ENCODE measurements at regions not wholly inside any gene's neighbourhood (a gene's known extent, or its start where the extent isn't known, plus 50 kb on each side); places are given as distances from the start of the nearest gene placed in this dataset.

DNA sequence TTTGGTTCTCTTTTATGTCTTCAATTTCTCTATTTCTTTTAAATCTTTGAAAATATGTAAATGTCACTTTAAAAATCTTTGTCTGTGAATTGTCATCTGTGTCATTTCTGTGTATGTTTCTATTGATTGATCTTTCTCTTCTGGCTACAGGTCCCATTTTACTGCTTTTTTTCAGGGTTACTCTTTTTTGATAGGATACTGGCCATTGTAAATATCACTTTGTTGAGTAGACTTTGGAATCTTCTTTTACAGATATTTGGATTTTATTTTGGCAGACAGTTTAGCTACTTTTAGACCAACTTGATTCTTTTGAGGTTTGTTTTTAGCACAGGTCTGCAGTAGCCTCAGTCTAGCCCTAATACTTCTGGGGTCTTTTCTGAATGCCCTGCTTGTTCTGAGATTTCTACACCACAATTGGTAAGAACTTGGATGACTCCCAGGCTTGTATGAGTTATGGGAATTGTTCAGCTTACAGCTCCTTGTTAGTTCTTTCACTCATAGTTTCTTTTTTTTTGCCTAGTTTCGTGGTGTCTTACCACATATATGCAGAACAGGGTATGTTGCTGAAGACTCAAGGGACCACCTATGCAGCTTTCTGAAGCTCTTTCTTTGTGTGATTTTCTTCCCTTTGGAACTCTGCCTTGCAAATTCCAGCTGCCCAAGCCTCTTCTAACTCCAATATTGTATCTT is 122.2 kb downstream of the QPCT start:
- Histone ChIP-seq H3K4me3 (no peak overlapping the region), H3K9me3 (no peaks in the 10 kb centered on the region), H3K4me1 (no peaks in the 10 kb centered on the region), H3K36me3 (no peaks in the 10 kb centered on the region), H3K27ac (no peak overlapping the region), H3K27me3 (no peaks in the 10 kb centered on the region)
- TF ChIP-seq EP300 (IDR thresholded peaks at IDR 0.05; ENCODE audit: low read depth) (no peak), POLR2A (IDR thresholded peaks at IDR 0.05) (no peak), POLR2AphosphoS5 (IDR thresholded peaks at IDR 0.05) (no peak)
- TF ChIP-seq, protein P1, sequence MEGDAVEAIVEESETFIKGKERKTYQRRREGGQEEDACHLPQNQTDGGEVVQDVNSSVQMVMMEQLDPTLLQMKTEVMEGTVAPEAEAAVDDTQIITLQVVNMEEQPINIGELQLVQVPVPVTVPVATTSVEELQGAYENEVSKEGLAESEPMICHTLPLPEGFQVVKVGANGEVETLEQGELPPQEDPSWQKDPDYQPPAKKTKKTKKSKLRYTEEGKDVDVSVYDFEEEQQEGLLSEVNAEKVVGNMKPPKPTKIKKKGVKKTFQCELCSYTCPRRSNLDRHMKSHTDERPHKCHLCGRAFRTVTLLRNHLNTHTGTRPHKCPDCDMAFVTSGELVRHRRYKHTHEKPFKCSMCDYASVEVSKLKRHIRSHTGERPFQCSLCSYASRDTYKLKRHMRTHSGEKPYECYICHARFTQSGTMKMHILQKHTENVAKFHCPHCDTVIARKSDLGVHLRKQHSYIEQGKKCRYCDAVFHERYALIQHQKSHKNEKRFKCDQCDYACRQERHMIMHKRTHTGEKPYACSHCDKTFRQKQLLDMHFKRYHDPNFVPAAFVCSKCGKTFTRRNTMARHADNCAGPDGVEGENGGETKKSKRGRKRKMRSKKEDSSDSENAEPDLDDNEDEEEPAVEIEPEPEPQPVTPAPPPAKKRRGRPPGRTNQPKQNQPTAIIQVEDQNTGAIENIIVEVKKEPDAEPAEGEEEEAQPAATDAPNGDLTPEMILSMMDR (IDR thresholded peaks at IDR 0.05), result no peak
- 89% methylated on average over 1 of the region's 1 CpG; no CpG with 5 or more reads in 1 of the 2 donors for WGBS, 2 donors (ENCODE audit: low coverage in 1 of 2)
- intact Hi-C loops (cut with DNase I; ENCODE audit: low total_unique reads), result no loop called here
- in situ Hi-C loops (cut with MboI; ENCODE audit: low pct_ligation_motif_present in 1 of 4, low pct_unique_long_range_greater_than_20kb in 1 of 4, low sequenced_read_pairs in 3 of 4), result no loop called here
- DNase-seq, result no peak

DNA sequence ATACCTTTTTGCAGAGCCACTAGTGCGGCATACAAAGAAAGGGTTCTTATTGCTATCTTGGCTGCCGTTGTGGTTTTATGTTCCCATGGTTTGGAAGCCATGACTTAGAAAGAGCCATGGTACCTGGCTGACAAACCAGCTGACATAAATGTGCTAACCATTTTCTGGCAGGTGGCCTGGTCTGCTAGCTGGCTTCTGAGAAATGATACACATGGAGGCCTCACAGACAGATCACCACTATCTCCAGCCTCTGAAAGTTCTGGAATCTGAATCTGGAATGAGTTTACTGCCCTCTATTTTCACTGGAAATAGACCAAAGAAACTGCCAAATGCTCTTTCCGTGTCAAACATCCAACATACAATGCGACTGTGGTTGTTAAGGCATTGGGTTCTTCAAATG is 123.7 kb downstream of the QPCT start:
- DNase-seq, result no peak
- TF ChIP-seq POLR2A (IDR thresholded peaks at IDR 0.05), result no peak
- TF ChIP-seq, protein P1 (IDR thresholded peaks at IDR 0.05), result no peak
- TF ChIP-seq EP300 (IDR thresholded peaks at IDR 0.05; ENCODE audit: low read depth), result no peak
- no peak for TF ChIP-seq POLR2AphosphoS5 (IDR thresholded peaks at IDR 0.05)
- Histone ChIP-seq H3K4me3 (no peak overlapping the region), H3K9me3 (no peaks in the 10 kb centered on the region), H3K27ac (no peak overlapping the region), H3K27me3 (no peaks in the 10 kb centered on the region), H3K4me1 (peaks cover 0 to 4% (median 0%) of the 10 kb centered on the region in 4 donors), H3K36me3 (no peaks in the 10 kb centered on the region)
- in situ Hi-C loops (cut with MboI; ENCODE audit: low pct_ligation_motif_present in 1 of 4, low pct_unique_long_range_greater_than_20kb in 1 of 4, low sequenced_read_pairs in 3 of 4), result no loop called here
- 84 to 96% methylated on average over 4 of the region's 4 CpGs for WGBS, 2 donors (ENCODE audit: low coverage in 1 of 2)
- intact Hi-C loops (cut with DNase I; ENCODE audit: low total_unique reads), result no loop called here

DNA sequence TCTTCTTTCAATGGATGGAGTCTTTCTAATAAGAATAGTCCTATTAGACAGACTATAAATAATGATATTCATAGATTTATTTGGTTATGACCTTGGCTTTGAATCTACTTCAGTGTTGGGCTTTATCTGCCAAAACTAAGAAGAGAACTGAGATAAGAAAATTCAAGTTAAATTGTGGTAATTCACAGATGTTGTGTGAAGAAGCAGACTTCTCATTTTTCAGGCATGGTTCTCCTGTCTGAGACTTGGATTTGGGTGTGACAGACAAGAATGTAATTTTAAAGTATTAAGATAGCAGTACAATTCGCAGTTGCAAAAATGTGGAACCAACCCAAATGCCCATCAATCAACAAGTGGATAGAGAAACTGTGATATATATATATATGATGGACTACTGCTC is 124.7 kb downstream of the QPCT start:
- H3K27ac ChIP-seq, result no peak overlapping the region
- TF ChIP-seq POLR2AphosphoS5 (IDR thresholded peaks at IDR 0.05), result no peak
- TF ChIP-seq POLR2A (IDR thresholded peaks at IDR 0.05), result no peak
- TF ChIP-seq EP300 (IDR thresholded peaks at IDR 0.05; ENCODE audit: low read depth), result no peak
- TF ChIP-seq, protein P1 (IDR thresholded peaks at IDR 0.05), result no peak
- H3K27me3 ChIP-seq, result no peaks in the 10 kb centered on the region
- H3K4me3 ChIP-seq, result no peak overlapping the region
- in situ Hi-C loops (cut with MboI; ENCODE audit: low pct_ligation_motif_present in 1 of 4, low pct_unique_long_range_greater_than_20kb in 1 of 4, low sequenced_read_pairs in 3 of 4), result no loop called here
- H3K4me1 ChIP-seq, result peaks cover 0 to 8% (median 0%) of the 10 kb centered on the region in 4 donors
- no peak for DNase-seq
- 97 to 100% methylated on average over 1 of the region's 1 CpG for WGBS, 2 donors (ENCODE audit: low coverage in 1 of 2)
- intact Hi-C loops (cut with DNase I; ENCODE audit: low total_unique reads), result no loop called here
- no peaks in the 10 kb centered on the region for H3K36me3 ChIP-seq
- no peaks in the 10 kb centered on the region for H3K9me3 ChIP-seq

DNA sequence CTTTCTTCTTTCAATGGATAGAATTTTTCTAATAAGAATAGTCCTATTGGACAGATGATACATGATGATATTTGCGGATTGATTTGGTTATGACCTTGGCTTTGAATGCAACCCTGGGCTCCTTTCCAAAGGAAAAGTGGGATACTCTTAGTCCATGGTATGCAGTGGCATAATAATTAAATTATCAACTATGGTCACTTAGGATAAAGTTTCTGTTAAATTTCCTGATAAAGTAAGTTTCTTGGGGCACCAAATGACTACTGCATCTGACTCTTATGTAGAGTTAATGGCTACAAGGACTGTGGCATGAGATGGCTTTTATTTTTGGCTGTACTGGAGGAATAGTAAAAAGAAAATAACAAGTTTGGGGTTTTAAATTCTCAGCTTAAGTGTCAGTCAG is 126.7 kb downstream of the QPCT start:
- intact Hi-C loops (cut with DNase I; ENCODE audit: low total_unique reads), result no loop called here
- H3K4me3 ChIP-seq, result no peak overlapping the region
- no peak for DNase-seq
- no peaks in the 10 kb centered on the region for H3K36me3 ChIP-seq
- peaks cover 0 to 8% (median 0%) of the 10 kb centered on the region in 4 donors for H3K4me1 ChIP-seq
- no peak for TF ChIP-seq POLR2AphosphoS5 (IDR thresholded peaks at IDR 0.05)
- no peaks in the 10 kb centered on the region for H3K9me3 ChIP-seq
- in situ Hi-C loops (cut with MboI; ENCODE audit: low pct_ligation_motif_present in 1 of 4, low pct_unique_long_range_greater_than_20kb in 1 of 4, low sequenced_read_pairs in 3 of 4), result no loop called here
- 86 to 92% methylated on average over 1 of the region's 1 CpG for WGBS, 2 donors (ENCODE audit: low coverage in 1 of 2)
- no peak overlapping the region for H3K27ac ChIP-seq
- no peaks in the 10 kb centered on the region for H3K27me3 ChIP-seq

DNA sequence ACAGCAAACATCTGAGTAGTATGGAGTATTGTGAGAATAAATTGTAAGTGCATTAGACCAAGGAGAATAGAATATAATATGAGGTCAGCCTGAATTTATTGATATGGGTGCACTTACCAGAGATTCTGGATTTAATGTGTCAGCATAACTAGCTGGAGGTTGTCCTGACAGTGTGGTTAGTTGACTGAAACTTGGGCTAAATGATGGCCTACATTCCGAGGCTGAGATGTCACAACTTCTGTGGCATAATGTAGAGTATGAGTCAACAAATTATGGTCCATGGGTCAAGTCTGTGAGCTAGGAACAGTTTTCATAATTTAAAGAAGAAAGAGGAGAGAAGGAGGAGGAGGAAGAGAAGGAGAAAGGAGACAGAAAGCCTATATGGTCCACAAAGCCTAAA is 127.6 kb downstream of the QPCT start:
- Histone ChIP-seq H3K4me3 (no peak overlapping the region), H3K9me3 (no peaks in the 10 kb centered on the region), H3K4me1 (peaks cover 0 to 8% (median 0%) of the 10 kb centered on the region in 4 donors), H3K27me3 (no peaks in the 10 kb centered on the region), H3K27ac (no peak overlapping the region), H3K36me3 (no peaks in the 10 kb centered on the region)
- TF ChIP-seq POLR2A (IDR thresholded peaks at IDR 0.05) (no peak), EP300 (IDR thresholded peaks at IDR 0.05; ENCODE audit: low read depth) (no peak), POLR2AphosphoS5 (IDR thresholded peaks at IDR 0.05) (no peak)
- TF ChIP-seq, protein P1 (IDR thresholded peaks at IDR 0.05), result no peak
- WGBS, 2 donors (ENCODE audit: low coverage in 1 of 2), result 60 to 75% methylated on average over 1 of the region's 1 CpG
- intact Hi-C loops (cut with DNase I; ENCODE audit: low total_unique reads) (no loop called here), in situ Hi-C loops (cut with MboI; ENCODE audit: low pct_ligation_motif_present in 1 of 4, low pct_unique_long_range_greater_than_20kb in 1 of 4, low sequenced_read_pairs in 3 of 4) (no loop called here)
- no peak for DNase-seq

All from transverse colon (tissue), 4 donors.